C4-2B (cell line): ENCODE measurements at regions not wholly inside any gene's neighbourhood (a gene's known extent, or its start where the extent isn't known, plus 50 kb on each side); places are given as distances from the start of the nearest gene placed in this dataset.

Source experiments
- ZFX ChIP-seq: fragments of 450-650 bp; IDR thresholded peaks from 2 replicates; pipeline ENCODE4 v1.6.1; 2017
- TF ChIP-seq, protein P1 (sequence below): fragments of 450-650 bp; conservative IDR thresholded peaks from 2 replicates; pipeline ENCODE4 v1.5.1; 2017; ENCODE audit warnings: mild to moderate bottlenecking

DNA sequence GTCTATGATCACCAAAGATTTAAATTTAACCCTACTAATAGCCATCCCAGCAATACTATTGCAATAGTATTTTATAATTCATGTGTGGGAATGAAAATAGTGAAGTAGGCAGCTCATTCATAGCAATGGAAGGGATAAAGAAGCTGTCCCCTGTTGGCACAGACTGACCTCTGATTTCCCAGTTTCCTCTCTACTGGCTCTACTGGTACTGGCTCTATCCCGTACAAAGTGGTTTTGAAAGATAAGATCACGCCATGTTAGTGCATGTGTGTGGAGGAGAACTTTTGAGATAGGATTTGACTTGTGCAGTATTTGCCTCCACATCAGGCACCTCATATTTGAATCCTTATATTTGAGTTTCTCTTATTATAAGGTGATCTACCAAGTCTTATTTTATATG is 227.3 kb upstream of the ADGRL2 start:
- TF ChIP-seq, protein P1, sequence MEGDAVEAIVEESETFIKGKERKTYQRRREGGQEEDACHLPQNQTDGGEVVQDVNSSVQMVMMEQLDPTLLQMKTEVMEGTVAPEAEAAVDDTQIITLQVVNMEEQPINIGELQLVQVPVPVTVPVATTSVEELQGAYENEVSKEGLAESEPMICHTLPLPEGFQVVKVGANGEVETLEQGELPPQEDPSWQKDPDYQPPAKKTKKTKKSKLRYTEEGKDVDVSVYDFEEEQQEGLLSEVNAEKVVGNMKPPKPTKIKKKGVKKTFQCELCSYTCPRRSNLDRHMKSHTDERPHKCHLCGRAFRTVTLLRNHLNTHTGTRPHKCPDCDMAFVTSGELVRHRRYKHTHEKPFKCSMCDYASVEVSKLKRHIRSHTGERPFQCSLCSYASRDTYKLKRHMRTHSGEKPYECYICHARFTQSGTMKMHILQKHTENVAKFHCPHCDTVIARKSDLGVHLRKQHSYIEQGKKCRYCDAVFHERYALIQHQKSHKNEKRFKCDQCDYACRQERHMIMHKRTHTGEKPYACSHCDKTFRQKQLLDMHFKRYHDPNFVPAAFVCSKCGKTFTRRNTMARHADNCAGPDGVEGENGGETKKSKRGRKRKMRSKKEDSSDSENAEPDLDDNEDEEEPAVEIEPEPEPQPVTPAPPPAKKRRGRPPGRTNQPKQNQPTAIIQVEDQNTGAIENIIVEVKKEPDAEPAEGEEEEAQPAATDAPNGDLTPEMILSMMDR, result no peak
- TF ChIP-seq ZFX, result no peak
